Adipose tissue (tissue), 3 donors: ENCODE measurements at regions not wholly inside any gene's neighbourhood (a gene's known extent, or its start where the extent isn't known, plus 50 kb on each side); places are given as distances from the start of the nearest gene placed in this dataset.
"Not testable (repeated sequence)": the region's sequence is repeated elsewhere in the genome, so short reads cannot be mapped to it uniquely, and the experiment has no call there.

Source experiments
- H3K27ac ChIP-seq: one replicate; pipeline ENCODE4 v1.5.1; 2013; ENCODE audit warnings: low read depth, low read length
- WGBS, 3 donors: extraction: QIAGEN DNeasy Blood & Tissue Kit; methylation state at CpG; one replicate each; pipeline ENCODE4 v1.1.7; 2013; 5-methylcytosine and 5-hydroxymethylcytosine counted together
- donor health status: healthy with polysubstance abuse.
- donor health status: Bipolar disorder and iron deficiency.
- donor health status: healthy.

DNA sequence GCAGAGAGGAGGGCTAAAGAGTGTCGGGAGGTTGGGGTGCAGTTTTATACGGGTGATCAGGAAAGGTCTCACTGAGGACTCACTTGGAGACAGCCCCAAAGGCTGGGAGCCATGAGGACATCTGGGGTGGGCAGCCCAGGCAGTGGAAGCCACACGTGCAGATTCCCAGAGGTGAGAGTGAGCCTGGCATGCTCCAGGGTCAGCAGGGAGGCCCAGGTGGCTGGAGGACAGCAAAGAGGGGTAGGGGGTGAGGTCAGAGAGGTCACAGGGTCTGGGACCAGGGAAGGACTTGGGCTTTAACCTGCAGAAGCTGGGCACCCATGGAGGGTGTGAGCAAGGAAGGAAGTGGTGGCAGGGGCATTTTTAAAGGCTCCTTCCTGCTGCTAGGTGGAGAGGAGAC, 481.7 kb downstream of the MATN1 start:
- WGBS, 3 donors = 34 to 60% (median 56%) methylated on average over 3 of the region's 3 CpGs
- H3K27ac ChIP-seq = no peak overlapping the region

DNA sequence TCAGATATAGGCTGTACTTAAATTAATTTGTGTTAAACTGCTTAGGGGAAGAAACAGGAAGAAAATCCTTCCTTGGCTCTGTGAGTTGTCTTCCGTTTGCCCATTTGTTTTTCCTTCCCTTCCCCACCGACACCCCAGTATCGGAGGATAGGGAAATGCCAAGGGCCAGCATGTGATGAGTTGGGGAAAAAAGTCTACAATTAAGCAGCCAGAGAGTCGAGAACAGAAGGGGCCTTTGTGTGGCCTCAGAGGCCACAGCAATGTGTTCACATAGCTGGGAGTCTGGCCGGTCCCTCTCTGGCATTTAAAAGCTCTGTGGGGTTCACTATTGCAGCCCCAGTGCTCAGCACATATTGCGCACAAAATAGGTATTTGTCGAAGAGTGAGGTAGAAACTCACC, 489.3 kb downstream of the MATN1 start:
- 64 to 74% (median 67%) methylated on average over 7 of the region's 7 CpGs for WGBS, 3 donors
- no peak overlapping the region for H3K27ac ChIP-seq

DNA sequence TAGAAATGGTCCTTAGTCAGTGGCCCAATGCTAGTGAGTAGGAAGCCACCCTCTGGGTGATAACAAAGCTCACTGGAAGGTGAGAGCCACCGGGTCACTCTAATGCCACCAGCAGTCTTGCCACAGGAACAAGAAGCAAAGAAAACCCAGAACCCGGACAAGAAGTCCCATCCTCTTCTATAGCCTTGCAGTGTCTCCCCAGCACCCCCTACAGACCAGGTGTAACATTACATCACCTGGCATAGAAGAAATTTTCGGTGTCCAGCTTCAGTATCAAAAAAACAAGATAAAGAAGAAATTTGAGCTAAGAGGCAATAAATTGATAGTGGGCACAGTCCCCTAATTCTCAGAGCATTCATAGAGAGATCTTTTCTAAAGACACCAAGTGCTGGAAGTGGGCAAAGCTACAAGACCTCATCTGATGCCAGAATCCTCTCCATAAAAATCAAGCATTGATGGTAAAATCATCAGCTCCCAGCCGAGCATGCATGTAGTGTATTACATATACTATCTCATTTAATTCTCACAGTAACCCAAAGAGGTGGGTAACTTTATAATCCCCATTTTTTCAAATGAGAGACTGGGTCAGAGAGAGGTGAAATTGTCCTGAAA, 491.0 kb downstream of the MATN1 start:
- WGBS, 3 donors = 37 to 46% (median 40%) methylated on average over 4 of the region's 4 CpGs
- no peak overlapping the region for H3K27ac ChIP-seq

DNA sequence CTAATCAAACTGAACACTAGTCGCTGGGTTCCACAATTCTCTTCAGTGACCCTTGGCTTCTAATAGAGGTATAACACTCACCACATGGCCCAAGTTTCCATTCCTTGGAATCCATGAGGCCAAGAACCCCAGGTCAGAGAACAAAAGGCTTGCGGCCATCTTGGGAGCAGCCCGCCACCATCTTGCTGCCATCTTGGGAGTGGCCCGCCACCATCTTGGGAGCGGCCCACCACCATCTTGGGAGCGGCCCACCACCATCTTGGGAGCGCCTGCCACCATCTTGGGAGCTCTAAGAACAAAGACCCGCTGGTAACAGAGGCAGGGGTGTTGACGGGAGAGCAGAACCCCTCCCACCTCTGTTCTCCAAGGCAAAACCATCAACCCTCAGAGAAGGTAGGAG, 493.4 kb downstream of the MATN1 start:
- no peak overlapping the region for H3K27ac ChIP-seq
- 83 to 95% (median 94%) methylated on average over 9 of the region's 9 CpGs for WGBS, 3 donors

DNA sequence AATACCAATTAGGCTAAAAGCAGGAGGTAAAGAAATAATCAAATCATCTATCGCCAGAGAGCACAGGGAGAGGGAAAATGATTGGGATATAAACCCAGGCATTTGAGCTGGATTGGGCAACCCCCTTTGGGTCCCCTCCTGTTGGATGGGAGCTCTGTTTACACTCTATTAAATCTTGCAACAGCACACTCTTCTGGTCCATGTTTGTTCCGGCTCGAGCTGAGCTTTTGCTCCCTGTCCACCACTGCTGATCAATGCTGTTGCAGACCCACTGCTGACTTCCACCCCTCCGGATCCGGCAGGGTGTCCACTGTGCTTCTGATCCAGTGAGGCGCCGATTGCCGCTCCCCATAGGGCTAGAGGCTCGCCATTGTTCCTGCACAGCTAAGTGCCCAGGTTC, 493.8 kb downstream of the MATN1 start:
- 70 to 90% (median 80%) methylated on average over 9 of the region's 9 CpGs for WGBS, 3 donors
- no peak overlapping the region for H3K27ac ChIP-seq

DNA sequence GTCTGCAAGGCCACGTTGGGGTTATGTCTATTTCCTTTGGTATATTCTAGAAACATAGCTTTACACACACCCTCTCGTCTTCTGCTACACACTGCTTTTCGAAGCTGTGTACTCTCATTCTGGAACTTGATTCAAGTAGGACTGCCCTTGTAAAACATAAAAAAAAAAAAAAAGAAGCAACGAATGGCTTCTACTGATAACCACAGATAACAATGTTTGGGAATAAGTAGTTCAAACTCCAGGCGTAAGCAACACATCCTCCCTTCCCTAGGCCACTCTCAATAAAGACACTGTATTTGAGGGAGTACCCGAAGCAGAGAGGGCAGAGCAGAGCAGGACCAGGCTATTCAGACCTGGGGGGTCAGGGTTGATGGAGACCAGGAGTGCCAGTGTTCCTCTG, 496.7 kb downstream of the MATN1 start:
- H3K27ac ChIP-seq = no peak overlapping the region
- WGBS, 3 donors = 36 to 63% (median 59%) methylated on average over 6 of the region's 6 CpGs

DNA sequence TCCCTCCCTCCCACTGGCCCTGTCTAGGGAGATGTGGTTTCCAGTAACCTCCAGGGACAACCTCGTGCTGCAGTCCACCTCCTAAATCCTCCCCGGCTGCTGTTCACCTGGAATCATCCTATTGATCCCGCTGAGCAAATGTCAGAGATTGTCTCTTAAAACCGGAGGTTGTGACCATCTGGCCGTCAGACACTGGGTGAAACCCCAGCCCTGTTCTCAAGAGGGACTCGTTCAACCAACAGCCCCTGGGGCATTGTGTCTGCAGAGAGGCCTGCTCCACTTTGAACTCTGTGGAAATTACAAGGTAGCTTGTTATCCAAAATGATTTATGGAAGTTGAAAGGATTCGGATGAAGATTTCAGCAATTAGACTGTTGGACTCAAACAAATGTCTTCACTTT, 498.0 kb downstream of the MATN1 start:
- H3K27ac ChIP-seq = no peak overlapping the region
- WGBS, 3 donors = 53 to 79% (median 67%) methylated on average over 7 of the region's 7 CpGs

DNA sequence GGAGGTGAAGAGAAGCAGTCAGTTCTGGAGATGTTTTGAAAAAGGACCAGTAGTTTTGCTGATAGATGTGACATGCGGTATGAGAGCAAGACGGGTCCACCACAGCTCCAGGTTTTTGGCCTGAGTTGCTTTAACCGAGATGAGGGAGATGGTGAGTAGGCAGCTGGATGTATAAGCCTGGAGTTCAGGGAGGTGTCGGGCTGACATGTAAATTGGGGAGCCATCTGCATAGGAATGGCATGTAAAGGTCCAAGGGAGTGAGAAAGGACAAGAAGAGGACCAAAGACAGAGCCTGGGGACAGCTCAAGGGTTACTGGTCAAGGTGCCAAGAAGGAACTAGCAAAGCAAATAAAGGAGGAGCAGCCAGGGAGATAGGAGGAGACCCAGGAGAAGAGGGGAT, 503.7 kb downstream of the MATN1 start:
- 61 to 81% (median 80%) methylated on average over 4 of the region's 4 CpGs for WGBS, 3 donors
- H3K27ac ChIP-seq = no peak overlapping the region

DNA sequence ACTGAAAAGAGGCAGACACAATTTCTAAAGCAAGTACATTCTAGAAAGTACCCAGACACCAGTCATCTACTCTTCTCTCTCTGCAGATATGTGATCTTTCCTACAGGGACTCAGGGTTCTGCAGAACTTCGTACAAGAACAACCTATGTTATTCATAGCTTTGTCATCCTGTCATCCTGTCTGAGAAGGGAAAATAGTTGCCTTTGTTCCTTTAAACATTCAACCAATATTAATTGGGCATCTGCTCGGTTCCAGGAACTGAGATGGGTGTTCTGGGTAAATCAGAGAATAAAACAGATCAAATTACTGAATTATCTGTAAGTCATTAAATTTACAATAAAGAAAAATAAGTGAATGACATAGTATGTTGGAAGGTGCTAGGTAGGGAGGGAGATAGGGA, 504.9 kb downstream of the MATN1 start:
- H3K27ac ChIP-seq = no peak overlapping the region
- WGBS, 3 donors = 27 to 49% (median 45%) methylated on average over 2 of the region's 2 CpGs

DNA sequence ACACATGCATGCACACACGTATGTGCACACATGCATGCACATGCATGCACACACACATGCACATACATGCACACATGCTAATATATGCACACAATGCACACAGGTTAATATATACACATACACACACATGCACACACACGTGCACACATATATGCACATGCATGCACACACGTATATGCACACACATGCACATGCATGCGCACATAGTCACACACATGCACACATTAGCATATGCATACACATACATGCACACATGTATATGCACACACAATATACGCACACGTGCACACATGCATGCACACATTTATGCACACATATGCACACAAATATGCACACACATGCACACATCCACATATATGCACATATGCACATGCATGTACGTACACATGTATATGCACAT, 506.8 kb downstream of the MATN1 start:
- no peak overlapping the region for H3K27ac ChIP-seq
- 85 to 95% (median 94%) methylated on average over 7 of the region's 7 CpGs for WGBS, 3 donors

DNA sequence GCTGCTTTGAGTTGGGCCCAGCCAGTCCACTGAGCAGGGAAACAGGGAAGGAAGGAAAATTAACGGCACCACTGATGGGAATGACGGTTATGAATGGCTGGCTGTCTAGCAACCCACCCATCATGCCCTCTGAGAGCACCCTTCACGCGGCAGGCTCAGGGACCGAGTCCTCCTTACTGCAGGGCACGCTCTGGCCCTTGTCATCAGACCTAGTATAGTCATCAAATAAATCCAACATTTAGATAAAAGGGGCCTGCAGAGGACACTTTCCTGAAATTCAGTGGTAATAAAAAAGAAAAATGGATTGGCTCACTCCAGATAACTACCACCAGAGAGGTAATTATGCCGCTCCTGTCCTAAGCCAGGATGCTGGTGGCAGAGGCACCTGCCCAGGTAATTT, 509.4 kb downstream of the MATN1 start:
- no peak overlapping the region for H3K27ac ChIP-seq
- 80 to 85% (median 83%) methylated on average over 7 of the region's 7 CpGs for WGBS, 3 donors

DNA sequence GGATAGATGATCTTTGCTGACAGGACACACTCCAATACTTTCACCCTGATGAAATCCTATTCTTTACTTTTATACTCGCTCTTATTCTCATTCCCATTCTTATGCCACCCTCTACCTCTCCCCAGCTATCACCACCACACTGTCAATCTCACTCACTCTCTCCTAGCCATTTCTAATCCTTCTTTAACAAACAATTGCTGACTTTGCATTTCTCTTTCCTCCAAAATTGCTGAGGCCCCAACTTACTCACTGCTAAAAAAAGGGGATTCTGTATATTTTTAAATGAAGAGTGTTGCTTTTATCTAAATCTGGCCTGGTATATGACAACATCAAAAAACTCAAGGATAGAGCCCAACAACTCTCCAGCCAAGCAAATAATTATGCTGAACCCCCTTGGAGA, 515.4 kb downstream of the MATN1 start:
- WGBS, 3 donors = 69 to 86% (median 84%) methylated on average over 1 of the region's 1 CpG
- H3K27ac ChIP-seq = not testable (repeated sequence)

DNA sequence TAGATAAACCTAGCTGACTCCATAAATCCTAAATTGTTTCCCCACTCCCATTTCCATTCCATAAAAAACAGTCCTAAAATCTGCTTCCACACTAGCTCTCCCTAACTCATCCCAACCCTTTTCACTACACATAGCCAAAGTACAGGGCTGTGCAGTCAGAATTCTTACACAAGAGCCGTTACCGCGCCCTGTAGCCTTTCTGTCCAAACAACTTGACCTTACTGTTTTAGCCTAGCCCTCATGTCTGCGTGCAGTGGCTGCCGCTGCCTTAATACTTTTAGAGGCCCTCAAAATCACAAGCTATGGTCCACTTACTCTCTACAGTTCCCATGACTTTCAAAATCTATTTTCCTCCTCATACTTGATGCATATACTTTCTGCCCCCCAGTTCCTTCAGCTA, 516.8 kb downstream of the MATN1 start:
- 88 to 93% (median 91%) methylated on average over 5 of the region's 5 CpGs for WGBS, 3 donors
- H3K27ac ChIP-seq = not testable (repeated sequence)

DNA sequence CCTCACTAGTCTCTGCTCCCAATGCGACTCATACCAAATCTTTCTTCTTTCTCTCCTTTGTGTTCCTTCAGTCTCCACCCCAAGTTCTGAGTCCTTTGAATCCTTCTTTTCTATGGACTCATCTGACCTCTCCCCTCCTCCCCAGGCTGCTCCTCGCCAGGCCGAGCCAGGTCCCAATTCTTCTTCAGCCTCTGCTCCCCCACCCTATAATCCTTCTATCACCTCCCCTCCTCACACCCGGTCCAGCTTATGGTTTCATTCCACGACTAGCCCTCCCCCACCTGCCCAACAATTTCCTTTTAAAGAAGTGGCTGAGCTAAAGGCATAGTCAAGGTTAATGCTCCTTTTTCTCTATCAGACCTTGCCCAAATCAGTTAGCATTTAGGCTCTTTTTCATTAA, 518.5 kb downstream of the MATN1 start:
- not testable (repeated sequence) for H3K27ac ChIP-seq
- 46 to 68% (median 65%) methylated on average over 5 of the region's 5 CpGs for WGBS, 3 donors

DNA sequence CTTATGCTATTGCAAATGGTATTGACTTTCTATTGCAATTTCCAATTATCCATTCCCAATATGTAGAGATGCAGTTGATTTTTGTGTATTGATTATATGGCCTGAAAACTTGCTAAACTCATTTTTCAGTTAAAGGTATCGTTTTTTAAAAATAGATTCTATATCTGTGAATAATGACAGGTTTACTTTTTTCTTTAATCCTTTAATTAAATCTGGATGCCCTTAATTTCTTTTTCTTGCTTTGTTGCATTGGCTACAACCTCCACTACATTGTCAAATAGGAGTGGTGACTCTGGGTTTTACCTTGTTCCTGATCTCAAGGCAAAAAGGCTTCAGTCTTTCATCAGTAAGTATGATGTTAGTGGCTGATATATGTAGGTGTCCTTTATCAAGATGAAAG, 522.4 kb downstream of the MATN1 start:
- H3K27ac ChIP-seq = no peak overlapping the region
- 36 to 67% (median 56%) methylated on average over 1 of the region's 1 CpG for WGBS, 3 donors

DNA sequence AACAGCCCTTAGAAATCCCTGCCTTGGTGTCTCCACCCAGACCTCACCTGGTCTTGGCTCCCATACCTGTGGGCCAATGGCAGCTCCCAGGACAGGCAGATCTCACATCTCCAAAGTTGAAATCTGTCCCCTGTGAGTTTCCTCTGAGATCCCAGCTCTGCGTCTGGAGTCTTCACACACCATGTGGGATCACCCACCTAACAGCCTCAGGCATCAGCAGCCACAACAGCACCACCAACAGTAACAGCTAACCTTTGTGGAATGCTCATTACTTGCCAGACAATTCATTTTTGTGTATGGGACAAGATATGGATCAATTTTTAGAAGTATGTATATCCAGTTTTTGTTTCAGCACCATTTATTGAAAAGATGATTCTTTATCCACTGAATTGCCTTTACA, 523.2 kb downstream of the MATN1 start:
- no peak overlapping the region for H3K27ac ChIP-seq
- 75 to 95% (median 92%) methylated on average over 1 of the region's 1 CpG for WGBS, 3 donors

DNA sequence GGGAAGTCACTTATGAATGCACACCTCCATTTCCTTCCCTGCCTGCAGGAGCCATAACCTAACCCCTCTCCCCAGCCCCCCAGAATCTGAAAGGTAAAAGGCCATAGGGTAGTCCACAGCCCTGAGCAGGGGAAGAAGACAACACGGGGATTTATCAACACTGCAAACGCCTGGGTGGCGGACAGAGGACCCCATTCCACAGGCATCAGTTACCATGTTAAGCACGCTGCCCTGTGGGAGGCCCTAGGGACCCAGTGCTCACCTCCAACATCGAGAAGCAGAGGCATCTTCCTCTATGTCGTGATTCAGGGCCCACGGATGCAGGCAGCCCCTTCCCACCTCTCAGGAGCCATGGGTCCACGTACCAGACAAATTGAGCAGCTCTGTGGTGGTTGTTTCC, 523.8 kb downstream of the MATN1 start:
- no peak overlapping the region for H3K27ac ChIP-seq
- 71 to 84% (median 81%) methylated on average over 8 of the region's 8 CpGs for WGBS, 3 donors

DNA sequence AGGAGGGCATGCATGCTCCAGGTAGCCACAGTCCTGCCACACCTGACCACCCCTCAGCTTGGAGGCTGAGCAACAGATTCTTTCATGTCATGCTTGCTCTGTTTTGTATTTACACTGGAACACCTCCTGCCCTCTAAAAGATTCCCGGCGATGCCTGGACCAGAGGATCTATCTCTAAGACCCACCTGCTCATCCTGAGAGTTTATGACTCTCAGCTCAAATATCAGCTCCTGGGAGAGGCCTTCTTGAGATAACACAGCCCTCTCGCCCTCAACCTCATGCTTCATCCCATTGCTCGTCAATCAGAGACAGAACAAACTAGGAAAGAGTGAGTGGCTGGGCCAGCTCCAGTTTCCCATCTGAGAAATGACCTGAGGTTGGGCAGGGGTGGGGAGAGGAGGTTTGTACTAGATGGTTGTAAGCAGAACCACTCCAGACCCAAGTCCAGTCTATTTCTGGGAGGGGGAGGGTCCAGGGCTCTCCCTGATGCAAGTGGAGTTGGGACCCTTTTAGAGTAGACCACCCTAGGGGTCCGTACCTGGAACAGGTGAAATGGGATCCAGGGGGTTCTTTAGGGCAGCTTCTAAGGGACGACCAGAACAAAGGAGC, 524.5 kb downstream of the MATN1 start:
- no peak overlapping the region for H3K27ac ChIP-seq
- 49 to 83% (median 83%) methylated on average over 6 of the region's 6 CpGs for WGBS, 3 donors

DNA sequence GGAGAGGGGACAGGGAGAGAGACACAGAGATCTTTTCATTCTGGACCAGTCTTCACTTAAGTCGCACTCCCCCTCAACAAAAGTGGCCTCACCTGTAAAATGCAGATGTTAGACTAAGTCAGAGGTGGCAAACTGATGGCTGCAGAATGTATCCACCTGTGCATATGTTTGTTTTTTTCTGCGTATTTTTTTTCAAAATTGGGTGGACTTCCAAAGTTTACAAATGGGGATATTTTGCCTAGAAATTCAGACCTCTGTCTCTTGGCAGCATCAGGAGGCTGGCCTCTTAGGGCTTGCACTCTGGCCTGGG, 525.0 kb downstream of the MATN1 start:
- no peak overlapping the region for H3K27ac ChIP-seq
- WGBS, 3 donors = 59 to 92% (median 89%) methylated on average over 2 of the region's 2 CpGs

DNA sequence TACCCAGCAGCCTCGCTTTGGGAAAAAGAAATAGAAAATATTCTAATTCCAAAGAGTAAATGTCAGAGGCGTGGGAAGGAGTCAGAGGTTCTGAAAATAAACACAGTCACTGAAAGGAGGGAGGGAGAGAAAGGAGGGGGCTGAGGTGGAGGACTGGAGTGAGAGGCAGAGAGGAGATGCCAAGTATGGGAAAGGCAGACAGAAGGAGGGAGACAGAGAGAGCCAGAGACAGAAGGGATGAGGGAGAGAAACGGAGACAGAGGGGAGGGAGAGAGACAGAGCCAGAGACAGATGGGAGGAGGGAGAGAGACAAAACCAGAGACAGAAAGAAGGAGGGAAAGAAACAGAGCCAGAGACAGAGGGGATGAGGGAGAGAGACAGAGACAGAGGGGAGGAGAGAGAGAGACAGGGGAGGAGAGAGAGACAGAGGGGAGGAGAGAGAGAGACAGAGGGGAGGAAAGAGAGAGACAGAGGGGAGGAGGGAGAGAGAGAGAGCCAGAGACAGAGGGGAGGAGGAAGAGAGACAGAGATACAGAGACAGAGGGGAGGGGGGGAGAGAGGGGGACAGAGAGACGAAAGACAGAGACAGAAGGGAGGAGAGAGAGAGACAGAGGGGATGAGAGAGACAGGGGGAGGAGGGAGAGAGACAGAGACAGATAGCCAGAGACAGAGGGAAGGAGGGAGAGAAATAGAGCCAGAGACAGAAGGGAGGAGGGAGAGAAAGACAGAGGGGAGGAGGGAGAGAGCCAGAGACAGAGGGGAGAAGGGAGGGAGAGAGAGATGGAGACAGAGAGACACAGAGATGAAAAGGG, 525.5 kb downstream of the MATN1 start:
- no peak overlapping the region for H3K27ac ChIP-seq
- WGBS, 3 donors = 28 to 46% (median 38%) methylated on average over 4 of the region's 4 CpGs
